HEK293T (cell line): ENCODE measurements at regions not wholly inside any gene's neighbourhood (a gene's known extent, or its start where the extent isn't known, plus 50 kb on each side); places are given as distances from the start of the nearest gene placed in this dataset.

Experiments
- ARNT ChIP-seq: fragments of 450-650 bp; IDR thresholded peaks from 2 replicates; pipeline ENCODE4 v1.6.1; 2017; ENCODE audit warnings: mild to moderate bottlenecking
- BHLHE40 ChIP-seq: fragments of 450-650 bp; IDR thresholded peaks from 2 replicates; pipeline ENCODE4 v1.6.1; 2016; ENCODE audit warnings: mild to moderate bottlenecking, moderate library complexity, borderline replicate concordance
- ELF4 ChIP-seq: fragments of 450-650 bp; IDR thresholded peaks from 2 replicates; pipeline ENCODE4 v1.6.1; 2017; ENCODE audit warnings: antibody characterized with exemption
- FOXA1 ChIP-seq: fragments of 450-650 bp; IDR thresholded peaks from 2 replicates; pipeline ENCODE4 v1.6.1; 2016; ENCODE audit warnings: mild to moderate bottlenecking
- FOXM1 ChIP-seq: fragments of 450-650 bp; IDR thresholded peaks from 2 replicates; pipeline ENCODE4 v1.6.1; 2017; ENCODE audit warnings: mild to moderate bottlenecking, borderline replicate concordance
- NFRKB ChIP-seq: fragments of 450-650 bp; IDR thresholded peaks from 2 replicates; pipeline ENCODE4 v1.6.1; 2016; ENCODE audit warnings: mild to moderate bottlenecking, moderate library complexity
- SP1 ChIP-seq: fragments of 450-650 bp; IDR thresholded peaks from 2 replicates; pipeline ENCODE4 v1.6.1; 2017
- SUZ12 ChIP-seq: fragments of 450-650 bp; IDR thresholded peaks from 2 replicates; pipeline ENCODE4 v1.6.1; 2016; ENCODE audit warnings: mild to moderate bottlenecking
- TF ChIP-seq, protein P1 (sequence below): fragments of 450-650 bp; IDR thresholded peaks from 2 replicates; pipeline ENCODE4 v1.6.1; 2016

DNA sequence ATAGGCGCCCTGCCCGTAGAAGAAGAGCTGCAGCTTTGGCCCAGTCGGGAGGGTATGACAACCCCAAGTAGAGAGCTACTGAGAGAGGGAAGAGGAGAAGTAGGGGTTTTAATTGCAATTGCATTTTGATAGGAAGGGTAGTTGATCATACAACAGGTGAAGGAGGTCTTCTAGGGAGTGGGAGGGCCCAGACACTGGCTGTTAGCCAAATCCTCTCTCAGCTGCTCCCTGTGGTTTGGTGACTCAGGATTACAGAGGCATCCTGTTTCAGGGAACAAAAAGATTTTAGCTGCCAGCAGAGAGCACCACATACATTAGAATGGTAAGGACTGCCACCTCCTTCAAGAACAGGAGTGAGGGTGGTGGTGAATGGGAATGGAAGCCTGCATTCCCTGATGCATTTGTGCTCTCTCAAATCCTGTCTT, 408.9 kb upstream of the THBS1 start:
- TF ChIP-seq FOXM1, result no peak
- TF ChIP-seq BHLHE40, result no peak
- TF ChIP-seq SP1, result no peak
- no peak for TF ChIP-seq NFRKB
- no peak for TF ChIP-seq ARNT
- no peak for TF ChIP-seq SUZ12
- TF ChIP-seq, protein P1, sequence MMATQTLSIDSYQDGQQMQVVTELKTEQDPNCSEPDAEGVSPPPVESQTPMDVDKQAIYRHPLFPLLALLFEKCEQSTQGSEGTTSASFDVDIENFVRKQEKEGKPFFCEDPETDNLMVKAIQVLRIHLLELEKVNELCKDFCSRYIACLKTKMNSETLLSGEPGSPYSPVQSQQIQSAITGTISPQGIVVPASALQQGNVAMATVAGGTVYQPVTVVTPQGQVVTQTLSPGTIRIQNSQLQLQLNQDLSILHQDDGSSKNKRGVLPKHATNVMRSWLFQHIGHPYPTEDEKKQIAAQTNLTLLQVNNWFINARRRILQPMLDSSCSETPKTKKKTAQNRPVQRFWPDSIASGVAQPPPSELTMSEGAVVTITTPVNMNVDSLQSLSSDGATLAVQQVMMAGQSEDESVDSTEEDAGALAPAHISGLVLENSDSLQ, result no peak
- TF ChIP-seq FOXA1, result no peak
- no peak for TF ChIP-seq ELF4
